T47D (cell line): ENCODE measurements at regions not wholly inside any gene's neighbourhood (a gene's known extent, or its start where the extent isn't known, plus 50 kb on each side); places are given as distances from the start of the nearest gene placed in this dataset.

ENCODE experiments used
- DNase-seq, 2 experiments: peaks; one replicate each; pipeline versions ENCODE4 v3.0.0 to v3.0.0-alpha.2; 2011 to 2012; ENCODE audit warnings: low read depth in 1 of 2, low spot score in 1 of 2
- JUND ChIP-seq: IDR thresholded peaks from 2 replicates; pipeline ENCODE4 v1.6.1; 2012; ENCODE audit warnings: low read depth
- in situ Hi-C: cut with HindIII; loops from 2 replicates; pipeline ENCODE4 v1.10.0; 2016; ENCODE audit warnings: low sequenced_read_pairs, low pct_unique_long_range_greater_than_20kb

GRCh38 chr16:79716645-79717332, 116.3 kb upstream of the MAF start:
- no peak for DNase-seq
- no peak for TF ChIP-seq JUND
- in situ Hi-C loops: no loop called here

GRCh38 chr16:79715061-79715460, 114.5 kb upstream of the MAF start:
- no peak for DNase-seq
- no peak for TF ChIP-seq JUND
- in situ Hi-C loops: no loop called here

GRCh38 chr16:79714440-79714839, 113.9 kb upstream of the MAF start:
- no peak for DNase-seq
- TF ChIP-seq JUND: no peak
- in situ Hi-C loops: no loop called here

- TF ChIP-seq JUND: no peak
- DNase-seq: no peak
- in situ Hi-C loops: no loop called here
Observed at GRCh38 chr16:79713609-79714309, 113.2 kb upstream of the MAF start.

- in situ Hi-C loops: no loop called here
- no peak for TF ChIP-seq JUND
Observed at GRCh38 chr16:79712276-79712675, 111.7 kb upstream of the MAF start.

GRCh38 chr16:79707876-79708275, 107.3 kb upstream of the MAF start:
- in situ Hi-C loops: no loop called here
- no peak for DNase-seq
- TF ChIP-seq JUND: no peak

More at GRCh38 chr16:79712276-79712675, 111.7 kb upstream of the MAF start:
- no peak for DNase-seq

GRCh38 chr16:79703066-79703465, 102.5 kb upstream of the MAF start:
- no peak for DNase-seq
- in situ Hi-C loops: no loop called here
- TF ChIP-seq JUND: no peak

GRCh38 chr16:79698341-79698753, 97.8 kb upstream of the MAF start:
- no peak for TF ChIP-seq JUND
- DNase-seq: no peak
- in situ Hi-C loops: no loop called here

- DNase-seq: no peak
- in situ Hi-C loops: no loop called here
- no peak for TF ChIP-seq JUND
Observed at GRCh38 chr16:79697562-79698112, 97.1 kb upstream of the MAF start.

- in situ Hi-C loops: no loop called here
- no peak for DNase-seq
- TF ChIP-seq JUND: no peak
Observed at GRCh38 chr16:79691007-79691406, 90.5 kb upstream of the MAF start.

- TF ChIP-seq JUND: no peak
- in situ Hi-C loops: no loop called here
- DNase-seq: no peak
Observed at GRCh38 chr16:79690159-79690558, 89.6 kb upstream of the MAF start.

GRCh38 chr16:79687249-79688130, 87.0 kb upstream of the MAF start:
- TF ChIP-seq JUND: no peak
- in situ Hi-C loops: no loop called here
- no peak for DNase-seq
